ENCODE measurements at regions not wholly inside any gene's neighbourhood (a gene's known extent, or its start where the extent isn't known, plus 50 kb on each side); places are given as distances from the start of the nearest gene placed in this dataset.
"Not testable (repeated sequence)": the region's sequence is repeated elsewhere in the genome, so short reads cannot be mapped to it uniquely, and the experiment has no call there.

DNA sequence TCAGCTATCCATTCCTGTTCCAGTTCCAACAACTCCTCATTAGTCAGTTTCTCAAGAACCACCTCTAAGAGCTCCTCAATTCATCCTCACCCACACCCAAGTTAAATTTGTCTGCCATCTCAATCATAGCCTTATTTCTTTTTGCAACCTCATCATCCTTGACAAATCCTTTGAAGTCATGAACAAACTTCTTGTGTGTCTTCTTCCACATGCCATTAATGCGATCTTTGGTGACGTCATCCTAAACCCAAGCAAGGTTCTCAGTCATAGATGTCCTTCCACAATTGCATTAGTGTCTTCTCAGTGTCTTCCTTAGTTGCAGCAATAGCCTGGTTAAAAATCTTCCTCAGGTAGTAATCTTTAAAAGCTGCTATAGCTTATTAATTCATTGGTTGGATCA, 71.2 kb upstream of the FSIP2 start:
- DNase-seq = no peak

DNA sequence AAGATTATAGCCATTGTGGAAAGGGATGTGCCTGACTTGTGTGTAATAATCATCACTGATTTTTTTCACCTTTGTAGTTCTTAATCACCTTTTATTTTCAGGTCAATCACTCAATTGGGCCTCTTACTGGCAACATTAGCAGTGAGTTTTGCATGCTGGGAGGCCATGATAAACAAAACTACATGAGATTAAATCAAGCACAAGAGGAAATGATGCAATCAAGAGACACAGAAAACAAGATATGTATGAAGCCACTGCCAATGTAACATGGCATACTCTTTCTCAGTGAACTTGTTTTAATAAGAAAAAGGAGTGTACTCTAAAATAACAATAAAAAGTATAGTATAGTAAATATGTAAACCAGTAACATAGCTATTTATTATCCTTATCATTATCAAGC, 69.9 kb upstream of the FSIP2 start:
- no peak for DNase-seq

DNA sequence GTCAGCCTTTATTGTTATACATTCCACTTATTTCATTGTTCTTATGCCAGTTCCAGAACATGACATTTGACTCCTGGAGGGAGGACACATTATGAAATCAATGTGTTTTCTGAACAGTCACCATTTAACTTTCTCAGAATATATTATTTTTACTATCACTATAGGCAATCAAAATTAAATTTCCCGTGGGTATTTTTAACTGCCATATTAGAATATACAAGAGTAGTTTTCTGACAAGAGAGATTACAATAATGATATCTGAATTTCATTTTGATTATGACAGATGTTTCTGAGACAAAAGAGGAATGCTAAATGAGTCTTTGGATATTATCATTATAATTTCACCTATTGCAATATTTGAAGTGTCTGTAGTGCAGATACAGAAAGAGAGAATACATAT, 64.4 kb upstream of the FSIP2 start:
- no peak for DNase-seq

DNA sequence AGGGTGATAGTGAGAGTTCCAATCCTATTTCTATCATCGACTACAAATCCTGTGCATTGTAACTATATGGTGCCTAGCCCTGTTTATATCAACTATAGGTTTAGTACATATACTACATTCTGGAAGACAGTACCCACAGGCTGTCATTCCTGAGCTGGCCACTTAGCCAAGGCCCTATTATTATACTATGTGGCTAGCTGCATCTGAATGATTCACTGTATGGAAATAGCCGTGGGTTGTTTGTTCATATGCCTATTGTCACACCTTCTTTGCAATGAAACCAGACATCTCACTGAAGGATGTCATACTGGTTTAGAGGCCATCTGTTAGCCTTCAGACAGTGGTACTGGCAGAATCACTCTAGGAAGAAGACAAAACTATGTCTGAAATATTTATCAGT, 62.3 kb upstream of the FSIP2 start:
- no peak for DNase-seq

DNA sequence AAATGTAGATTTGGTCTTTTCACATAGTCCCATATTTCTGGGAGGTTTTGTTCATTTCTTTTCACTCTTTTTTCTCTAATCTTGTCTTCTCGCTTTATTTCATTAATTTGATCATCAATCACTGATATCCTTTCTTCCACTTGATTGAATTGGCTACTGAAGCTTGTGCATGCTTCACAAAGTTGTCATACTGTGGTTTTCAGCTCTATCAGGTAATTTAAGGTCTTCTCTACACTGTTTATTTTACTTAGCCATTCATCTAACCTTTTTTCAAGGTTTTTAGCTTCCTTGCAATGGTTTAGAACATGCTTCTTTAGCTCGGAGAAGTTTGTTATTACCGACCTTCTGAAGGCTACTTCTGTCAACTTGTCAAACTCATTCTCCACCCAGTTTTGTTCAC, 51.6 kb upstream of the FSIP2 start:
- DNase-seq = not testable (repeated sequence)

DNA sequence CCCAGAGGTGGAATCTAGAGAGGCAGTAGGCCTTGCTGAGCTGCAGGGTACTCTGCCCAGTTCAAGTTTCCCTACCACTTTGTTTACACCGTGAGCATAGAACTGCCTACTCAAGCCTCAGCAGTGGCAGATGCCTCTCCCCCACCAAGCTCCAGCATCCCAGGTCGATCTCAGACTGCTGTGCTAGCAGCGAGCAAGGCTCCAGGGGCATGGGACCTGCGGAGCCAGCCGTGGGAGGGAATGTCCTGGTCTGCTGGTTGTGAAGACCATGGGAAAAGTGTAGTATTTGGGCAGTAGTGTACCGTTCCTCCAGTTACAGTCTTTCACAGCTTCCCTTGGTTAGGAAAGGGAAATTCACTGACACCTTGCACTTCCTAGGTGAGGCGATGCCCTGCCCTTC, 50.6 kb upstream of the FSIP2 start:
- DNase-seq = no peak

All from stimulated activated CD4-positive, alpha-beta T cell treated with anti-CD3 and anti-CD28 coated beads, Interleukin-1b, Interleukin-23, amount 100 ng/mL, for 48 hours (primary cell).